ENCODE measurements at regions not wholly inside any gene's neighbourhood (a gene's known extent, or its start where the extent isn't known, plus 50 kb on each side); places are given as distances from the start of the nearest gene placed in this dataset.
"Not testable (repeated sequence)": the region's sequence is repeated elsewhere in the genome, so short reads cannot be mapped to it uniquely, and the experiment has no call there.

GRCh38 chr2:66249089-66249488 is 185.8 kb upstream of the MEIS1 start:
- TF ChIP-seq SMC3 (IDR thresholded peaks at IDR 0.05; ENCODE audit: low read length); EP300 (IDR thresholded peaks at IDR 0.05; ENCODE audit: low read depth in 2 of 2, low read length in 2 of 2); EP300 (CRISPR knock-in tag; IDR thresholded peaks at IDR 0.05; ENCODE audit: borderline replicate concordance); MYNN (CRISPR knock-in tag; IDR thresholded peaks at IDR 0.05; ENCODE audit: low read depth); CTCF (CRISPR knock-in tag; IDR thresholded peaks at IDR 0.05); ZNF275 (CRISPR knock-in tag; IDR thresholded peaks at IDR 0.05; ENCODE audit: borderline replicate concordance); ZNF839 (CRISPR knock-in tag; IDR thresholded peaks at IDR 0.05; ENCODE audit: borderline replicate concordance); SIN3A (IDR thresholded peaks at IDR 0.05; ENCODE audit: borderline replicate concordance, low read depth, low read length); SP1 (IDR thresholded peaks at IDR 0.05); SP1 (CRISPR knock-in tag; IDR thresholded peaks at IDR 0.05); NR2C2 (CRISPR knock-in tag; IDR thresholded peaks at IDR 0.05; ENCODE audit: borderline replicate concordance); ZNF160 (CRISPR knock-in tag; IDR thresholded peaks at IDR 0.05); NFIC (IDR thresholded peaks at IDR 0.05; ENCODE audit: low read length): not testable (repeated sequence)
- TF ChIP-seq, protein P1, sequence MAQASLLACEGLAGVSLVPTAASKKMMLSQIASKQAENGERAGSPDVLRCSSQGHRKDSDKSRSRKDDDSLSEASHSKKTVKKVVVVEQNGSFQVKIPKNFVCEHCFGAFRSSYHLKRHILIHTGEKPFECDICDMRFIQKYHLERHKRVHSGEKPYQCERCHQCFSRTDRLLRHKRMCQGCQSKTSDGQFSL (CRISPR knock-in tag; IDR thresholded peaks at IDR 0.05), result not testable (repeated sequence)
